Heart right ventricle (tissue), 16 donors: ENCODE measurements at regions not wholly inside any gene's neighbourhood (a gene's known extent, or its start where the extent isn't known, plus 50 kb on each side); places are given as distances from the start of the nearest gene placed in this dataset.

Source experiments
- ATAC-seq, 8 donors: fragments of 200-7000 bp; cut with Tn5 transposase; one replicate each; pipeline ENCODE4 v1.9.1; 2020; ENCODE audit warnings: mild to moderate bottlenecking in 8 of 8, moderate library complexity in 8 of 8, moderate number of reproducible peaks in 1 of 8
- DNase-seq, 2 donors: peaks; one replicate each; pipeline ENCODE4 v3.0.0-alpha.2; 2020
- H3K27ac ChIP-seq, 10 donors: fragments of 200-600 bp; sonication (generic) in 2 of 10; one replicate each; pipeline versions ENCODE4 v1.5.0 to v1.8.0; 2020 to 2022; ENCODE audit warnings: mild to moderate bottlenecking in 3 of 10
- H3K27me3 ChIP-seq, 7 donors: fragments of 200-600 bp; one replicate each; pipeline ENCODE4 v1.8.0; 2021 to 2022; ENCODE audit warnings: mild to moderate bottlenecking in 2 of 7
- H3K36me3 ChIP-seq, 9 donors: fragments of 200-600 bp; sonication (generic) in 1 of 9; one replicate each; pipeline versions ENCODE4 v1.5.0 to v1.8.0; 2020 to 2022; ENCODE audit warnings: mild to moderate bottlenecking in 2 of 9
- H3K4me1 ChIP-seq, 9 donors: fragments of 200-600 bp; sonication (generic) in 1 of 9; one replicate each; pipeline versions ENCODE4 v1.5.0 to v1.8.0; 2020 to 2022; ENCODE audit warnings: mild to moderate bottlenecking in 4 of 9
- H3K4me3 ChIP-seq, 10 donors: fragments of 200-600 bp; sonication (generic) in 2 of 10; one replicate each; pipeline versions ENCODE4 v1.5.0 to v1.8.0; 2020 to 2022; ENCODE audit warnings: mild to moderate bottlenecking in 7 of 10, moderate library complexity in 2 of 10
- H3K9me3 ChIP-seq, 11 donors: fragments of 200-600 bp in 10 of 11; sonication (generic) in 2 of 11; one replicate each; pipeline versions ENCODE4 v1.5.0 to v1.8.0; 2013 to 2022; ENCODE audit warnings: mild to moderate bottlenecking in 2 of 11, control low read depth in 1 of 11, moderate library complexity in 1 of 11
- WGBS, 2 donors: extraction: QIAGEN DNeasy Blood & Tissue Kit; methylation state at CpG; one replicate each; pipeline ENCODE4 v1.1.7; 2013; ENCODE audit warnings: inconsistent platforms in 1 of 2; 5-methylcytosine and 5-hydroxymethylcytosine counted together
- intact Hi-C, 10 donors: fragments of 100-400 bp; cut with DNase I; formaldehyde crosslinking; loops; one replicate each; pipeline versions ENCODE4 v1.11.1 to v1.14.2; 2022
- TF ChIP-seq, protein P1 (sequence below), 9 donors: fragments of 200-600 bp; sonication (generic) in 2 of 9; IDR thresholded peaks; one replicate each; pipeline versions ENCODE4 v1.5.0 to v1.8.0; 2021 to 2022; ENCODE audit warnings: antibody characterized with exemption in 9 of 9, mild to moderate bottlenecking in 5 of 9, moderate library complexity in 1 of 9
- donor health status: Arrhythmogenic right ventricular cardiomyopathy.
- donor health status: ischemic (EF 13 %, LVEDD 7.1; RV severe dilation, severe dysfunction).
- donor health status: healthy with polysubstance abuse.
- donor health status: DM: no; HTN: yes; CAD: no.
- donor health status: DM: no; HTN: no; CAD: no.
- donor health status: ischemic (EF 25% LVEDD 6.9; RV normal size, moderate dysfunction).
- donor health status: ischemic (EF 25% LVEDD 5.7; RV mildly dilated, moderate dysfunction).
- donor health status: healthy.
- donor health status: DM: yes; HTN: yes; CAD: no.
- donor health status: Ischemic cardiomyopathy.
- donor health status: ischemic (EF 35%, LVEDD 5.7; RV mildly dilated, moderate dysfunction).
- donor health status: nonischemic (EF 11% LVEDD 7.7; RV severe dilation, severe dysfunction).
- donor health status: DM: yes; HTN: yes; CAD: no.
- donor health status: PGD.
- donor health status: ischemic (EF 29% LVEDD 5.4; RV normal size, mild dysfunction).
- donor health status: nonischemic (EF 23%, LVEDD 6.1; RV moderate dilation, normal function).

DNA sequence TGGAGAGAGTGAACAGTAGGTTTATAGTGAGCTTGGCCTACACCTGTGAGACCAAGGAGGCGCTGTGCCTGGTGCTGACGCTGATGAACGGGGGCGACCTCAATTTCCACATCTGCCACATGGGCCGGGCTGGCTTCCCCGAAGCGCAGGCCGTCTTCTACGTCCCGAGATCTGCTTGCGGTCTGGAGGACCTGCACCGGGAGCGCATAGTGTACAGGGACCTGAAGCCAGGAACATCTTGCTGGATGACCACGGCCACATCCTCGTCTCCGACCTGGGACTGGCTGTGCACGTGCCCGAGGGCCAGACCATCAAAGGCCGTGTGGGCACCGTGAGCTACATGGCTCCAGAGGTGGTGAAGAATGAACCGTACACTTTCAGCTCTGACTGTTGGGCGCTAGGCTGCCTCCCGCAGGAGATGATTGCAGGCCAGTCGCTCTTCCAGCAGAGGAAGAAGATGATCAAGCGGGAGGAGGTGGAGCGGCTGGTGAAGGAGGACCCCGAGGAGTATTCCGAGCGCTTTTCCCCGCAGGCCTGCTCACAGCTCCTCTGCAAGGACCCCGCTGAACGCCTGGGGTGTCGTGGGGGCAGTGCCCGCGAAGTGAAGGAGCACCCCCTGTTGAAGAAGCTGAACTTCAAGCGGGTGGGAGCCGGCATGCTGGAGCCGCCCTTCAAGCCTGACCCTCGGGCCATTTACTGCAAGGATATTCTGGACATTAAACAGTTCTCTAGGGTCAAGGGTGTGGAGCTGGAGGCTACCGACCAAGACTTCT is 139.0 kb downstream of the ZDHHC20 start:
- Histone ChIP-seq H3K36me3 (no peaks in the 10 kb centered on the region), H3K9me3 (no peaks in the 10 kb centered on the region), H3K27ac (no peak overlapping the region), H3K27me3 (no peaks in the 10 kb centered on the region), H3K4me1 (peaks cover 0 to 4% (median 0%) of the 10 kb centered on the region in 9 donors), H3K4me3 (no peak overlapping the region)
- intact Hi-C loops: no loop called here
- TF ChIP-seq, protein P1, sequence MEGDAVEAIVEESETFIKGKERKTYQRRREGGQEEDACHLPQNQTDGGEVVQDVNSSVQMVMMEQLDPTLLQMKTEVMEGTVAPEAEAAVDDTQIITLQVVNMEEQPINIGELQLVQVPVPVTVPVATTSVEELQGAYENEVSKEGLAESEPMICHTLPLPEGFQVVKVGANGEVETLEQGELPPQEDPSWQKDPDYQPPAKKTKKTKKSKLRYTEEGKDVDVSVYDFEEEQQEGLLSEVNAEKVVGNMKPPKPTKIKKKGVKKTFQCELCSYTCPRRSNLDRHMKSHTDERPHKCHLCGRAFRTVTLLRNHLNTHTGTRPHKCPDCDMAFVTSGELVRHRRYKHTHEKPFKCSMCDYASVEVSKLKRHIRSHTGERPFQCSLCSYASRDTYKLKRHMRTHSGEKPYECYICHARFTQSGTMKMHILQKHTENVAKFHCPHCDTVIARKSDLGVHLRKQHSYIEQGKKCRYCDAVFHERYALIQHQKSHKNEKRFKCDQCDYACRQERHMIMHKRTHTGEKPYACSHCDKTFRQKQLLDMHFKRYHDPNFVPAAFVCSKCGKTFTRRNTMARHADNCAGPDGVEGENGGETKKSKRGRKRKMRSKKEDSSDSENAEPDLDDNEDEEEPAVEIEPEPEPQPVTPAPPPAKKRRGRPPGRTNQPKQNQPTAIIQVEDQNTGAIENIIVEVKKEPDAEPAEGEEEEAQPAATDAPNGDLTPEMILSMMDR (IDR thresholded peaks at IDR 0.05): no peak
- DNase-seq (no peak), ATAC-seq (no peak)
- 97 to 98% methylated on average over 40 of the region's 40 CpGs for WGBS, 2 donors

DNA sequence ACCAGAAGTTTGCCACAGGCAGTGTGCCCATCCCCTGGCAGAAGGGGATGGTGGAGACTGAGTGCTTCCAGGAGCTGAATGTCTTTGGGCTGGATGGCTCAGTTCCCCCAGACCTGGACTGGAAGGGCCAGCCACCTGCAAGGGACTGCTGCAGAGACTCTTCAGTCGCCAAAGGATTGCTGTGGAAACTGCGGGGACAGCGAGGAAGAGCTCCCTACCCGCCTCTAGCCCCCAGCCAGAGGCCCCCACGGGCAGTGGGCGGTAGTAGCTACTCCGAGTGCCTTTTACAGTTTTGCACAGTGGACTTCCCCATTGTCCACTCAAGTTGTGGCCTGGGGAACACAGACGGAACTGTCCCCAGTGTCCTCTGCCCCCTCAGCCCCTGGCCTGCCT is 138.5 kb downstream of the ZDHHC20 start:
- DNase-seq: no peak
- peaks cover 0 to 6% (median 0%) of the 10 kb centered on the region in 9 donors for H3K4me1 ChIP-seq
- 91 to 93% methylated on average over 8 of the region's 8 CpGs for WGBS, 2 donors
- intact Hi-C loops: no loop called here
- H3K27me3 ChIP-seq: no peaks in the 10 kb centered on the region
- no peaks in the 10 kb centered on the region for H3K9me3 ChIP-seq
- H3K36me3 ChIP-seq: no peaks in the 10 kb centered on the region
- no peak overlapping the region for H3K4me3 ChIP-seq
- no peak overlapping the region for H3K27ac ChIP-seq
- peak in 1 of 8 donors; percentile 44 for ATAC-seq
- TF ChIP-seq, protein P1 (IDR thresholded peaks at IDR 0.05): no peak

DNA sequence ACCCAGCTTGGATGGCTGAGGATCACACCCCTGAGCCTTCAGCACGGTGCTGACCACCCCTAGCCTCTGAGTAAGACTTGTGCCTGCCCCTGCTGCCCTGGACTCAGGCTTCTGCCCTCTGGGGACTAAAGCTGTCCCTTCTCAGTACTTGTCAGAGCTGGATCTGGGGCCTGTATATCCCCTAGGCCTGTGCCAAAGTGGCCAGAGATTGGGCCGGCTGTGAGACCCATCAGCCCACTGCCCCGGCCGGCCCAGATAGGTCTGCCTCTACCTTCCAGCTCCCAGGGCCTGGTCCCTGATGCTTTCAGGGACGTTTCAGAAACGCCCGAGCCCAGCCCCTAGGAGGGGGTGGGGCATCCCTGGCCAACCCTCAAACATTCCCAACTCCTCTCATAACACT is 137.8 kb downstream of the ZDHHC20 start:
- DNase-seq: no peak
- Histone ChIP-seq H3K4me3 (no peak overlapping the region), H3K4me1 (peaks cover 0 to 12% (median 0%) of the 10 kb centered on the region in 9 donors), H3K9me3 (no peaks in the 10 kb centered on the region), H3K27me3 (no peaks in the 10 kb centered on the region), H3K27ac (no peak overlapping the region), H3K36me3 (no peaks in the 10 kb centered on the region)
- 75 to 77% methylated on average over 7 of the region's 7 CpGs for WGBS, 2 donors
- TF ChIP-seq, protein P1 (IDR thresholded peaks at IDR 0.05): no peak
- intact Hi-C loops: no loop called here
- ATAC-seq: no peak

DNA sequence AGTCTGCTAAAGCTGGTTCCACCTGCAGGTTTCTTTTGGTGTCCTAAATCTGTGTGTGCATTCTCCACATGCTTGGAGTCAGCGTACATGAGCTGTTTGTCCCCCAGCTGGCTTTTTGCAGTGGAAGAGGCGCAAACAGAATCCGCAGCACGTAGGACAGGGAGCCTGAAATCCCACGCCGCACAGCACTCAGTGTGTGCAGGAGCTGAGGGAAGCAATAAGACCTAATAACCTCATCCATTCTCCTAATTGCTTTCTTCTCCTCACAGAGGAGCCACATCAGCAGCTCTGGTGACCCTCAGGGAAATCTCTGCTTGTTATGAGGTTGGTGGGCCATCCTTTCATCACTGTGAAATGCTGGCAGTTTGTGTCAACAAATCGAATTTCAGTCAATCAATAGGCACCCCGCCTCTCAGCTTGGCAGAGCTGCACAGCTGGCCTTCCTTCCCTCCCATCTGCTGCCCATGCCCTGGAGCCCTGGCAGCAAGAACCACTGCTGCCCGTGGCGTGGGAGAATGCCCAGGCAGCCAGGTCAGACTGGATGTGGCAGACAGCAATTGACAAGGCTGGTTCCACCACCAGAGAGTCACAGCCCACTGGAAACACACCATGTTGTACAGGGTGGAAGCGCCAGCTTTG is 136.7 kb downstream of the ZDHHC20 start:
- intact Hi-C loops: no loop called here
- Histone ChIP-seq H3K27me3 (no peaks in the 10 kb centered on the region), H3K4me3 (no peak overlapping the region), H3K4me1 (peaks cover 0 to 12% (median 0%) of the 10 kb centered on the region in 9 donors), H3K36me3 (no peaks in the 10 kb centered on the region), H3K9me3 (no peaks in the 10 kb centered on the region), H3K27ac (no peak overlapping the region)
- DNase-seq: no peak
- TF ChIP-seq, protein P1 (IDR thresholded peaks at IDR 0.05): no peak
- ATAC-seq: no peak
- 74 to 85% methylated on average over 11 of the region's 11 CpGs for WGBS, 2 donors
